ENCODE measurements at regions not wholly inside any gene's neighbourhood (a gene's known extent, or its start where the extent isn't known, plus 50 kb on each side); places are given as distances from the start of the nearest gene placed in this dataset.

- Histone ChIP-seq H3K4me3 (ENCODE audit: low read depth in 2 of 2, low read length in 2 of 2) (no peak overlapping the region), H3K27me3 (ENCODE audit: control insufficient read depth, insufficient read depth, low read length) (no peaks in the 10 kb centered on the region), H3K9me3 (ENCODE audit: control insufficient read depth, insufficient read depth, low read depth, low read length) (peaks cover 11% of the 10 kb centered on the region; the same call in 1 of the 2 replicates), H3K36me3 (ENCODE audit: control insufficient read depth, insufficient read depth, low read length) (no peaks in the 10 kb centered on the region), H3K4me1 (ENCODE audit: control insufficient read depth, insufficient read depth, low read length) (no peaks in the 10 kb centered on the region), H3K27ac (ENCODE audit: low read length) (no peak overlapping the region)
- TF ChIP-seq REST (IDR thresholded peaks at IDR 0.05; ENCODE audit: insufficient read depth in 1 of 2, low read depth in 2 of 2, low read length in 1 of 2), result no peak
- TF ChIP-seq CTCF (IDR thresholded peaks at IDR 0.05), result no peak
- no peak for TF ChIP-seq POLR2AphosphoS5 (IDR thresholded peaks at IDR 0.05; ENCODE audit: low read depth, low read length)
- no peak for TF ChIP-seq SIN3A (IDR thresholded peaks at IDR 0.05; ENCODE audit: borderline replicate concordance, insufficient read depth, low read depth, low read length)
- TF ChIP-seq TCF7L2 (IDR thresholded peaks at IDR 0.05; ENCODE audit: low read depth, low read length), result no peak
- ATAC-seq, result no peak
- intact Hi-C loops (cut with micrococcal nuclease; ENCODE audit: unreplicated experiment), result no loop called here
- CTCF ChIA-PET, result interaction anchor here (0.7 kb wide), 1 partner anchor 115 kb away, joined by 10 read pairs; no protein-coding TSS in a partner anchor
- no TSS peak for BruUV-seq (replicated peaks)
- POLR2A ChIA-PET, result no interaction called here
- DNase-seq (ENCODE audit: low read depth, low spot score), result no peak
- in situ Hi-C loops (cut with HindIII; ENCODE audit: low pct_unique_long_range_greater_than_20kb, low sequenced_read_pairs), result no loop called here
Measured at GRCh38 chr10:4176500-4177281, 391.7 kb upstream of the KLF6 start.

GRCh38 chr10:4174197-4174596 lies 389.2 kb upstream of the KLF6 start:
- TF ChIP-seq REST (IDR thresholded peaks at IDR 0.05; ENCODE audit: insufficient read depth in 1 of 2, low read depth in 2 of 2, low read length in 1 of 2), result no peak
- TF ChIP-seq SIN3A (IDR thresholded peaks at IDR 0.05; ENCODE audit: borderline replicate concordance, insufficient read depth, low read depth, low read length), result no peak
- TF ChIP-seq CTCF (IDR thresholded peaks at IDR 0.05), result 0 out of 2 replicates have a peak, but pooled peaks have one; percentile 18
- ChIA-PET POLR2A (interaction anchor here (0.6 kb wide), 1 partner anchor 391 kb away, joined by 4 read pairs; no protein-coding TSS in a partner anchor), CTCF (no interaction called here)
- no peak for ATAC-seq
- Histone ChIP-seq H3K36me3 (ENCODE audit: control insufficient read depth, insufficient read depth, low read length) (no peaks in the 10 kb centered on the region), H3K27ac (ENCODE audit: low read length) (no peak overlapping the region), H3K27me3 (ENCODE audit: control insufficient read depth, insufficient read depth, low read length) (no peaks in the 10 kb centered on the region), H3K4me3 (ENCODE audit: low read depth in 2 of 2, low read length in 2 of 2) (no peak overlapping the region), H3K9me3 (ENCODE audit: control insufficient read depth, insufficient read depth, low read depth, low read length) (peaks cover 9% of the 10 kb centered on the region; the same call in 1 of the 2 replicates), H3K4me1 (ENCODE audit: control insufficient read depth, insufficient read depth, low read length) (no peaks in the 10 kb centered on the region)
- no TSS peak for BruUV-seq (replicated peaks)
- in situ Hi-C loops (cut with HindIII; ENCODE audit: low pct_unique_long_range_greater_than_20kb, low sequenced_read_pairs), result no loop called here
- intact Hi-C loops (cut with micrococcal nuclease; ENCODE audit: unreplicated experiment), result no loop called here
- DNase-seq (ENCODE audit: low read depth, low spot score), result no peak

Measured in Panc1 (cell line).